A549 (cell line): ENCODE measurements at regions not wholly inside any gene's neighbourhood (a gene's known extent, or its start where the extent isn't known, plus 50 kb on each side); places are given as distances from the start of the nearest gene placed in this dataset.

Source experiments
- BHLHE40 ChIP-seq: IDR thresholded peaks from 2 replicates; pipeline ENCODE4 v1.6.1; 2012; ENCODE audit warnings: low read depth, low read length, inconsistent platforms
- EHMT2 ChIP-seq: fragments of 200-600 bp; sonication (generic); IDR thresholded peaks from 2 replicates; pipeline ENCODE4 v1.6.1; 2016; ENCODE audit warnings: antibody characterized with exemption, low read depth, mild to moderate bottlenecking, moderate library complexity
- ELK1 ChIP-seq: fragments of 150-350 bp; IDR thresholded peaks from 2 replicates; pipeline ENCODE4 v1.6.1; 2014; ENCODE audit warnings: low read depth, mild to moderate bottlenecking, low read length
- FOXS1 ChIP-seq: fragments of 250-450 bp; sonication (Bioruptor Pico); IDR thresholded peaks from 2 replicates; pipeline ENCODE4 v1.5.0; 2020; ENCODE audit warnings: mild to moderate bottlenecking, moderate library complexity
- GATA3 ChIP-seq: IDR thresholded peaks from 2 replicates; pipeline ENCODE4 v1.6.1; 2012; ENCODE audit warnings: borderline replicate concordance
- HDAC2 ChIP-seq: fragments of 200-600 bp; sonication (generic); IDR thresholded peaks from 2 replicates; pipeline ENCODE4 v1.6.1; 2016
- MAFK ChIP-seq: fragments of 450-650 bp; IDR thresholded peaks from 2 replicates; pipeline ENCODE4 v1.6.1; 2014; ENCODE audit not compliant: partially characterized antibody
- MYC ChIP-seq: IDR thresholded peaks from 2 replicates; pipeline ENCODE4 v1.6.1; 2012; ENCODE audit warnings: mild to moderate bottlenecking, inconsistent platforms, low read length, improper control_type of control experiment, borderline replicate concordance
- POLR2A ChIP-seq: IDR thresholded peaks from 2 replicates; pipeline ENCODE4 v1.6.1; 2012; ENCODE audit warnings: mild to moderate bottlenecking, low read length
- RCOR1 ChIP-seq: fragments of 150-350 bp; IDR thresholded peaks from 2 replicates; pipeline ENCODE4 v1.6.1; 2014; ENCODE audit warnings: antibody characterized with exemption, low read length, low read depth
- RFX5 ChIP-seq: fragments of 450-650 bp; IDR thresholded peaks from 2 replicates; pipeline ENCODE4 v1.7.1; 2014; ENCODE audit warnings: antibody characterized with exemption, mild to moderate bottlenecking, moderate library complexity
- TF ChIP-seq, protein P1 (sequence below): fragments of >200 bp; sonication (Bioruptor Twin); formaldehyde crosslinking; IDR thresholded peaks from 3 replicates; pipeline ENCODE4 v1.5.1; 2016
- TF ChIP-seq, protein P2 (sequence below): fragments of 250-450 bp; sonication (Bioruptor Pico); IDR thresholded peaks from 2 replicates; pipeline ENCODE4 v1.5.0; 2021; ENCODE audit warnings: mild to moderate bottlenecking, moderate library complexity, borderline replicate concordance

GRCh38 chr2:144267239-144267638 is 252.7 kb downstream of the ZEB2 start:
- TF ChIP-seq BHLHE40 (no peak), MYC (no peak), POLR2A (no peak), EHMT2 (no peak), ELK1 (no peak), RFX5 (no peak), HDAC2 (no peak), GATA3 (no peak), FOXS1 (no peak), RCOR1 (no peak), MAFK (no peak)
- TF ChIP-seq, protein P1, sequence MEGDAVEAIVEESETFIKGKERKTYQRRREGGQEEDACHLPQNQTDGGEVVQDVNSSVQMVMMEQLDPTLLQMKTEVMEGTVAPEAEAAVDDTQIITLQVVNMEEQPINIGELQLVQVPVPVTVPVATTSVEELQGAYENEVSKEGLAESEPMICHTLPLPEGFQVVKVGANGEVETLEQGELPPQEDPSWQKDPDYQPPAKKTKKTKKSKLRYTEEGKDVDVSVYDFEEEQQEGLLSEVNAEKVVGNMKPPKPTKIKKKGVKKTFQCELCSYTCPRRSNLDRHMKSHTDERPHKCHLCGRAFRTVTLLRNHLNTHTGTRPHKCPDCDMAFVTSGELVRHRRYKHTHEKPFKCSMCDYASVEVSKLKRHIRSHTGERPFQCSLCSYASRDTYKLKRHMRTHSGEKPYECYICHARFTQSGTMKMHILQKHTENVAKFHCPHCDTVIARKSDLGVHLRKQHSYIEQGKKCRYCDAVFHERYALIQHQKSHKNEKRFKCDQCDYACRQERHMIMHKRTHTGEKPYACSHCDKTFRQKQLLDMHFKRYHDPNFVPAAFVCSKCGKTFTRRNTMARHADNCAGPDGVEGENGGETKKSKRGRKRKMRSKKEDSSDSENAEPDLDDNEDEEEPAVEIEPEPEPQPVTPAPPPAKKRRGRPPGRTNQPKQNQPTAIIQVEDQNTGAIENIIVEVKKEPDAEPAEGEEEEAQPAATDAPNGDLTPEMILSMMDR = no peak
- TF ChIP-seq, protein P2, sequence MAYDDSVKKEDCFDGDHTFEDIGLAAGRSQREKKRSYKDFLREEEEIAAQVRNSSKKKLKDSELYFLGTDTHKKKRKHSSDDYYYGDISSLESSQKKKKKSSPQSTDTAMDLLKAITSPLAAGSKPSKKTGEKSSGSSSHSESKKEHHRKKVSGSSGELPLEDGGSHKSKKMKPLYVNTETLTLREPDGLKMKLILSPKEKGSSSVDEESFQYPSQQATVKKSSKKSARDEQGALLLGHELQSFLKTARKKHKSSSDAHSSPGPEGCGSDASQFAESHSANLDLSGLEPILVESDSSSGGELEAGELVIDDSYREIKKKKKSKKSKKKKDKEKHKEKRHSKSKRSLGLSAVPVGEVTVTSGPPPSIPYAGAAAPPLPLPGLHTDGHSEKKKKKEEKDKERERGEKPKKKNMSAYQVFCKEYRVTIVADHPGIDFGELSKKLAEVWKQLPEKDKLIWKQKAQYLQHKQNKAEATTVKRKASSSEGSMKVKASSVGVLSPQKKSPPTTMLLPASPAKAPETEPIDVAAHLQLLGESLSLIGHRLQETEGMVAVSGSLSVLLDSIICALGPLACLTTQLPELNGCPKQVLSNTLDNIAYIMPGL = no peak
